ENCODE measurements at regions not wholly inside any gene's neighbourhood (a gene's known extent, or its start where the extent isn't known, plus 50 kb on each side); places are given as distances from the start of the nearest gene placed in this dataset.

DNA sequence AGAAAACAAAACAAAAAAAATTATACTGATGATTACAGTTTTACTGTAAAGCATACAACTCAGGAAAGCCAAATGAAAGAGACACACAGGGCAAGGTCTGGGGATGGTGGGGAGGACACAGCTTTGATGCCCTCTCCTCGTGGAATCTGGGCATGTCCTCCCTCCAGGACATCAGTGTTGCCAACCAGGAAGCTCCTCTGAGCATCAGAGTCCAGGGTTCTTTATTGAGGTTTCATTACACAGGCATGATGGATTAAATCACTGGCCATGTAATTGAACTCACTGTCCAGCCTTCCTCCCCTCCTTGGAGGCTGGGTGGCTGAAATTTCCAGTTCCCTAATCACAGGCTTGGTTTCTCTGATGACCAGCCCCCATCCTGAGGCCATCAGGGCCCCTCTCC, 89.6 kb upstream of the MIER3 start:
- H3K4me2 ChIP-seq (replicated peaks; ENCODE audit: extremely low read depth, low read length, poor library complexity, severe bottlenecking): no peak overlapping the region
- TF ChIP-seq, protein P1, sequence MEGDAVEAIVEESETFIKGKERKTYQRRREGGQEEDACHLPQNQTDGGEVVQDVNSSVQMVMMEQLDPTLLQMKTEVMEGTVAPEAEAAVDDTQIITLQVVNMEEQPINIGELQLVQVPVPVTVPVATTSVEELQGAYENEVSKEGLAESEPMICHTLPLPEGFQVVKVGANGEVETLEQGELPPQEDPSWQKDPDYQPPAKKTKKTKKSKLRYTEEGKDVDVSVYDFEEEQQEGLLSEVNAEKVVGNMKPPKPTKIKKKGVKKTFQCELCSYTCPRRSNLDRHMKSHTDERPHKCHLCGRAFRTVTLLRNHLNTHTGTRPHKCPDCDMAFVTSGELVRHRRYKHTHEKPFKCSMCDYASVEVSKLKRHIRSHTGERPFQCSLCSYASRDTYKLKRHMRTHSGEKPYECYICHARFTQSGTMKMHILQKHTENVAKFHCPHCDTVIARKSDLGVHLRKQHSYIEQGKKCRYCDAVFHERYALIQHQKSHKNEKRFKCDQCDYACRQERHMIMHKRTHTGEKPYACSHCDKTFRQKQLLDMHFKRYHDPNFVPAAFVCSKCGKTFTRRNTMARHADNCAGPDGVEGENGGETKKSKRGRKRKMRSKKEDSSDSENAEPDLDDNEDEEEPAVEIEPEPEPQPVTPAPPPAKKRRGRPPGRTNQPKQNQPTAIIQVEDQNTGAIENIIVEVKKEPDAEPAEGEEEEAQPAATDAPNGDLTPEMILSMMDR (IDR thresholded peaks at IDR 0.05): no peak
- DNase-seq: no peak

DNA sequence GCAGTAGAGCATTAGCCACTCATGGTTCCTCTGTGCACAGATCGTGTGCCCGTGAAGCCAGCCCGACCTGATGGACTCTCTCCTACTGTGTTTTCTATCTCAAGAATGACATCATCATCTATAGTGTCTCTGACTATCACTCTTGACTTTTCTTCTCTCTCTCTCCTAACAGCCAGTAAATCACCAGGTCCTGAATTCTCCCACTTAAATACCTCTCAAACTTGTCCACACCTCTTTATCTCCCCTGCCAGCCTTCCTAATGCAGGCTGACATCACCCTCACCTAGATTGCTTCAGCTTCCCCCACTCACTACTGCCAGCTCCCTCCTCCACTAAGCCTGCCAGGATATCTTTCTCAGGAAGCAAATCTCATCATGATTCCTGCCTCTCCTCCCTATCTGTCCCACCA, 90.6 kb upstream of the MIER3 start:
- TF ChIP-seq, protein P1 (IDR thresholded peaks at IDR 0.05): no peak
- Histone ChIP-seq H3K4me1 (ENCODE audit: control insufficient read depth in 1 of 2, insufficient read depth in 2 of 2, low read length in 2 of 2) (no peaks in the 10 kb centered on the region), H3K9me3 (replicated peaks in 1 of 2; ENCODE audit: control insufficient read depth in 1 of 2, insufficient read depth in 1 of 2, low read length in 2 of 2) (no peaks in the 10 kb centered on the region), H3K4me2 (replicated peaks; ENCODE audit: extremely low read depth, low read length, poor library complexity, severe bottlenecking) (no peak overlapping the region), H3K9ac (ENCODE audit: insufficient read depth, low read length, poor library complexity, severe bottlenecking) (no peak overlapping the region), H3K27me3 (ENCODE audit: control insufficient read depth in 2 of 2, insufficient read depth in 2 of 2, low read length in 2 of 2) (no peaks in the 10 kb centered on the region), H3K79me2 (ENCODE audit: insufficient read depth, low read length) (no peaks in the 10 kb centered on the region), H3K36me3 (replicated peaks in 1 of 2; ENCODE audit: control insufficient read depth in 1 of 2, insufficient read depth in 2 of 2, low read length in 2 of 2) (no peaks in the 10 kb centered on the region), H4K20me1 (ENCODE audit: insufficient read depth, low read length) (no peaks in the 10 kb centered on the region), H2AFZ (ENCODE audit: insufficient read depth, low read depth, low read length, poor library complexity, severe bottlenecking) (no peak overlapping the region), H3K4me3 (replicated peaks in 1 of 3; ENCODE audit: low read depth in 2 of 3, low read length in 3 of 3) (no peak overlapping the region), H3K27ac (ENCODE audit: low read depth in 1 of 2, low read length in 2 of 2) (no peak overlapping the region)
- no peak for DNase-seq
- Mint-ChIP-seq H3K27ac (no peak overlapping the region), H3K4me1 (no peaks in the 10 kb centered on the region), H3K4me3 (no peak overlapping the region), H3K9me3 (peaks cover 0 to 4% (median 0%) of the 10 kb centered on the region in 7 donors), H3K27me3 (ENCODE audit: low read depth in 3 of 3) (peaks cover 0 to 6% (median 2%) of the 10 kb centered on the region in 3 donors), H3K36me3 (no peaks in the 10 kb centered on the region)
- 93% methylated on average over 3 of the region's 3 CpGs for WGBS (ENCODE audit: insufficient coverage)
- intact Hi-C loops (cut with micrococcal nuclease): no loop called here

More for the DNA sequence above, 89.6 kb upstream of the MIER3 start:
- no peaks in the 10 kb centered on the region for H3K4me1 ChIP-seq (ENCODE audit: control insufficient read depth in 1 of 2, insufficient read depth in 2 of 2, low read length in 2 of 2)
- Mint-ChIP-seq H3K4me3 (no peak overlapping the region), H3K27ac (no peak overlapping the region), H3K4me1 (no peaks in the 10 kb centered on the region), H3K9me3 (peaks cover 0 to 4% (median 0%) of the 10 kb centered on the region in 7 donors), H3K27me3 (ENCODE audit: low read depth in 3 of 3) (peaks cover 0 to 6% (median 2%) of the 10 kb centered on the region in 3 donors), H3K36me3 (no peaks in the 10 kb centered on the region)
- H4K20me1 ChIP-seq (ENCODE audit: insufficient read depth, low read length): no peaks in the 10 kb centered on the region
- no peaks in the 10 kb centered on the region for H3K9me3 ChIP-seq (replicated peaks in 1 of 2; ENCODE audit: control insufficient read depth in 1 of 2, insufficient read depth in 1 of 2, low read length in 2 of 2)
- no peak overlapping the region for H3K27ac ChIP-seq (ENCODE audit: low read depth in 1 of 2, low read length in 2 of 2)
- no peak overlapping the region for H3K4me3 ChIP-seq (replicated peaks in 1 of 3; ENCODE audit: low read depth in 2 of 3, low read length in 3 of 3)
- WGBS (ENCODE audit: insufficient coverage): no CpG with 5 or more reads among the region's 1 CpG
- no peaks in the 10 kb centered on the region for H3K36me3 ChIP-seq (replicated peaks in 1 of 2; ENCODE audit: control insufficient read depth in 1 of 2, insufficient read depth in 2 of 2, low read length in 2 of 2)
- intact Hi-C loops (cut with micrococcal nuclease): no loop called here
- H3K27me3 ChIP-seq (ENCODE audit: control insufficient read depth in 2 of 2, insufficient read depth in 2 of 2, low read length in 2 of 2): no peaks in the 10 kb centered on the region
- no peak overlapping the region for H3K9ac ChIP-seq (ENCODE audit: insufficient read depth, low read length, poor library complexity, severe bottlenecking)
- H3K79me2 ChIP-seq (ENCODE audit: insufficient read depth, low read length): no peaks in the 10 kb centered on the region
- no peak overlapping the region for H2AFZ ChIP-seq (ENCODE audit: insufficient read depth, low read depth, low read length, poor library complexity, severe bottlenecking)

All from CD14-positive monocyte (primary cell).